Stimulated activated CD4-positive, alpha-beta T cell treated with anti-CD3 and anti-CD28 coated beads, Interleukin-1b, Interleukin-23, amount 100 ng/mL, for 1 hour (primary cell): ENCODE measurements at regions not wholly inside any gene's neighbourhood (a gene's known extent, or its start where the extent isn't known, plus 50 kb on each side); places are given as distances from the start of the nearest gene placed in this dataset.

Experiments
- DNase-seq, 2 donors: peaks; one replicate each; pipeline ENCODE4 v3.0.0-alpha.2; 2020; ENCODE audit warnings: low read depth in 2 of 2

DNA sequence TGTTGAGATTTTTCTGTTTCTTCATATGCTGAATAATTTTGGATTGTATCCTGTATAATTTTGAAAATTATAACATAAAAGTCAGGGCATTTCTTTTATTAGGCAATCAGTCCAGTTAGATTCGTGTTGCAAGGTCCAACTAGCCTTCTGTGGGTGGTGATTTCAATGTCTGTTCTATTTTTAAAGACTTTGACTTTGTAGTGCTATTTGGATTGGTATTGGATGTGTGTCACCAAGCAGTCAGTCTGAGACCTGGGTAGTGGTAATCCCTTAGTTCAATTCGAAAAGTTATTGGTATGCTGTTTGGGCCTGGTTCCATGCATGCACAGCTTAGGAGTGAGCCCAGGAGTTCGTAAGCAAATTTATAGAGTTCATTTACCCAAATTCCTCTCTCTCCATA, 82.2 kb downstream of the EPDR1 start:
- DNase-seq = no peak

DNA sequence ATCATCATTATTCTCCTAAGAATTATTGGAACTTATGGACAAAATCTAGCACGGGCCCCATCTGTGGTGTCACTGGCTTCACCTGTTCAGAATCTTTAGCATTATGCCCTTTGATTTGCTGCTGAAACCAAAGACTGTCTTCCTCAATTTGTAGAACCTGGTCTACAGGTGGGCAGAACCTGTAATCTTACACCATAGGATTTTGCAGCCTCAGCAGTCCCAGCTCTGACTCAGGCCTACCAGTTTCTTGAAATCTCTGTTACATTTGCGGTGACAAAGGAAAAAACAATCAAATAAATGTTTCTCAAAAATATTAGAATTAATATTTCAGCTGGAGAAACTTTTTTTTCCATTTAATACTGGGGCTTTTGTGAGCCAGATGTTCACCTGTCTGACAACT, 86.1 kb downstream of the EPDR1 start:
- DNase-seq = no peak

DNA sequence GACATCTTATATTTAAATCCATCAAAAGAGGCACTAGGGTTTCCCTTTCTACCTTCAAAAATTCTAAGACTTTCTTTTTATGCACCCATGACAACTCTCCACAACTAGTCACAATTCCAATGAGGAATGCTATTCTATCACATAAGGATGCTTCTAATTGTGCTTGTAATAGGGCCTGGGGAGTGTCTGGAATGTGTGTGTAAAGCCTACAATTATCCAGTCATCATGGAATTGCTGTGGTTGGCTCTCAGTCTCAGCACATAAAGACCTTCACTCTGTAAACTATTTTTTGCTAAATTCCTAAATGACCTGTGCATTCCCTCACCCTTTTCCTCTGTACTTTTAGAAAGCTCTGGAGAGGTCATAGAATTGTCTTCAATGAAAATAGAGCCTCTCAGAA, 86.7 kb downstream of the EPDR1 start:
- no peak for DNase-seq

DNA sequence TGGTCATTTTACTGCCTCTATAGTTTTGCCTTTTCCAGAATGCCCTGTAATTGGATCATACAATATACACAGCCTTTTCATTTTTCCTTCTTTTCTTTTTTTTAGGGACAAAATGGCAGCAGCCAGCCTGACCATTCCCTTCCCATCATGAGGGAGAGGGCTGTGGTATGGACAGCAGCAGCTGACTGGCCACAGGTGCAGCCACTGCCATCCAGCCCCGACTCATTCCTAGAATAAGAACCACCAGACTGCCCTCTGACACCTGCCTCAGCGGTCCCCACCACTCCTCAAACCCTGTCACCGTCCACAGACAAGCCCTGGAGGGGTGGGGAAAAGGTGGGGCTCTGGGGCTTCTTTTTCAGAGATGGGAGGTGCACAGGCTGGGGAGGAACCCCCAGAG, 92.8 kb downstream of the EPDR1 start:
- DNase-seq = no peak

DNA sequence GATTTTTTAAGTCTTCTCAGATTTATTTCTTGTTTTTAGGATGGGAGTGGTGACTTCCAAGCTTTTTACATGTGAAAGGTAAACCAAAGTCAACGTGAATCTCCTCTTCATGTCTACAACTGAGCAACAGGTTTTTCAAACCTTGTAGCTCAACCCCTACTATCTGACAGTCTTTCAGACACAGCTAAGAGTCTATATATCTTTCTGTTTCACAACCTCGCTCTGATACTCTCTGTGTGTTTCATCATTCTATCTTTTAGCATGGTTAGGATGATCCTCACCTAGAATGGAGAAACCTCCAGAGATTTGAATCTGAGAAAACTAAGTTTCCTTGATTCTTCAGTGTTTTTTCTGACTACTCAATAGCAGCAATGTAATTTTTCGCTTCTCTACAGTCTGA, 96.1 kb downstream of the EPDR1 start:
- DNase-seq = no peak

DNA sequence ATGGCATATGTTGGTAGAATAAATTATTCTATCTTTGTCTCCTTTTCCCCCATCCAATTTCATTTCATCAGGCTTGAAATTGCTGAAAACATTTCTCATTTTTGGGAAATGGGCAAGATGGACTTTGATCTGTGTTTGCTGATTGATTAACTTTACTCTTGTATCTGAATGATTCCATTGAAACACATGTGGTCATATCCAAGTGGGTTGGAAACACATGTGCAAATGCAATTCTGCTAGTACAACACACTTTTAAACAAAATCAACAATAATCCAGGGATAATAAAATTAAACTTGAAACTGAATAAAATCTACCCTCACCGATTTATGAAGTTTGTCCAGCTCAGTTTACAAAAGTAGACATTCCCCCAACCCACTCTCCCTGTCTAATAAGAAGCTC, 96.9 kb downstream of the EPDR1 start:
- DNase-seq = no peak

DNA sequence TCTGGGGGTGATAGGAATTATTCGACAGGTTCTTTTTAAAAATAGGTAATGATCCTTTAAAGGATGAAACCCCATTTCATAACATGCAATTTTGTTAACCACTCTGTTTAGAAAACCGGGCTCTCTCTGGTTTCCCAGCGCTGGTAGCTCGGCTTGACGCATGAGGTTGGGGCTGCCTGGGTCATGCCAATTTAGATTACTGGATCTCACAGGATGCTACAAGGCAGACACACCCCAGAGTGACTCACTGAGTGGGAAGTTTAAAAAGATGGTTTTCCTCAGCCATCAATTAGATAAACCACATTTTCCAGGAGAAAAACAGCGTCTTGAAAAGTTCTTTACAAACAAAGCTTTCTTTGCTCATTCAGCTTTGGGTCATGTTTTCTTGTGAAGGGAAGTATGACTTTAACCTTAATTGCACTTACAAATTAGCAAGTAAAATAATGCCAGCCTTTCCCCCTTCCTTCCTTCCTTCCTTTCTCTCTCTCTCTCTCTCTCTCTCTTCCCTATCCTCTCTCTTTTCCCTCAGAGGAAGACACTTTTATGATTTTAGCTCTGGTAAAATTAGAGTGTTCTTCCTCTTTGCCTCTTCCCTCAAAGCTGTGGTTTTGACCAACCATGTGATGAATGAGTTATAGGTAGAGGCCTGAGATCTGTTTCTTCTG, 99.8 kb downstream of the EPDR1 start:
- DNase-seq = no peak

DNA sequence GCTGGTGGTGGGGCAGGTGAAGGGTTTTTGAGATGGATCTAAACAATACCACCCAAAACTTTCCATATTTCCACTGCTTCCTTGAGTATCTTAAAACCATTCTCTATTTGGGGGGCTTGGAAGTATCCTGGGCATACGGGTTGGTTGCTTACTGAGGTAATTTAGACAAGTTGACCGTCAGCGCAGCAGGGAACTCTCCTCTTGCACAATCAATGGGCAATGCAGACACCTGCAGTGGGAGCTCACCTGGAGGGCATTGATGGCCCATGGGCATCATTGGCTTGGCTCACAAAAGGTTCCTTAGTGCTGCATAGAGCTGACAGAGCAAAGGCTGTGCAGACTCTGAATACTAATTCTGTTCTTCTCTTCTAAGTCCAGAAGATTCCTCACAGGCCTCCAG, 101.5 kb downstream of the EPDR1 start:
- no peak for DNase-seq

DNA sequence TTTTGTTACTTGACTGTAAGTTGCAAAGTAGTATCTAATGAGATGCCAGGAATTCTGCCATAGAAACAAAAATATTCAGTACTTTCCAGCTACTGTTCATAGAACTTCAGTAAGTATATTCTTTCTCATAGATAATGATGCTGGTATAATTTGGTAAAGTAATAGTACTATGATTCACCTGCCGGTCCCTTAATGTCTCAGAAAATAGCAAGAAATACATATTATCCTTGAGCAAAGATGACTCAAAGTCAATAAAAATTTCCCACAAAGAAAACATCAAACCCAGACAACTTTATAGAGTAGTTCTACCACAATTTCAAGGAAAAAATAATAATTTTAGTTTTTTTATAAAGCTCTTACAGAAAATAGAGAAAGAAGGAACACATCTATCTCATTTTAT, 105.4 kb downstream of the EPDR1 start:
- no peak for DNase-seq

DNA sequence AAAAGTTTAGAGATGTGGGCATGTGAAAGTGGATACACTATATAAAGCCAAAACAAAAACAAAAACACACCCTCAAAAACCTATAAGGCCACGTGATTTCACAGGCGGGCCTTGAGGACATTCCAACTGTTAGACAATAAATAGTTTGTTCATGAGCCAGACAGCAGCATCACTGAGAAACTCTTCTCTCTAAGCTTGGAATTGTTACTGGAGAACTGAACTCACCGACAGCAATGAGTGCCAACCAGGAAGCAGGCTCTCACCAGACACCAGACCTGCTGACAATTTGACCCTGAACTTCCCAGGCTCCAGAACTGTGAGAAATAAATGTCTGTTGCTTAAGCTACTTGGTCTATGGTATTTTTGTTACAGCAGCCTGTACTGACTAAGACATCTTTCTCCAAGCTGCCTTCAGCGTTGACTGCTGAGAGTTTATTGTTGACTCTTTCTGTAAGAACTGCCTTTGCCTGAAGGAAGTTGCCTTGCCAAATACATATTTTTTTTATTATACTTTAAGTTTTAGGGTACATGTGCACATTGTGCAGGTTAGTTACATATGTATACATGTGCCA, 107.5 kb downstream of the EPDR1 start:
- no peak for DNase-seq

DNA sequence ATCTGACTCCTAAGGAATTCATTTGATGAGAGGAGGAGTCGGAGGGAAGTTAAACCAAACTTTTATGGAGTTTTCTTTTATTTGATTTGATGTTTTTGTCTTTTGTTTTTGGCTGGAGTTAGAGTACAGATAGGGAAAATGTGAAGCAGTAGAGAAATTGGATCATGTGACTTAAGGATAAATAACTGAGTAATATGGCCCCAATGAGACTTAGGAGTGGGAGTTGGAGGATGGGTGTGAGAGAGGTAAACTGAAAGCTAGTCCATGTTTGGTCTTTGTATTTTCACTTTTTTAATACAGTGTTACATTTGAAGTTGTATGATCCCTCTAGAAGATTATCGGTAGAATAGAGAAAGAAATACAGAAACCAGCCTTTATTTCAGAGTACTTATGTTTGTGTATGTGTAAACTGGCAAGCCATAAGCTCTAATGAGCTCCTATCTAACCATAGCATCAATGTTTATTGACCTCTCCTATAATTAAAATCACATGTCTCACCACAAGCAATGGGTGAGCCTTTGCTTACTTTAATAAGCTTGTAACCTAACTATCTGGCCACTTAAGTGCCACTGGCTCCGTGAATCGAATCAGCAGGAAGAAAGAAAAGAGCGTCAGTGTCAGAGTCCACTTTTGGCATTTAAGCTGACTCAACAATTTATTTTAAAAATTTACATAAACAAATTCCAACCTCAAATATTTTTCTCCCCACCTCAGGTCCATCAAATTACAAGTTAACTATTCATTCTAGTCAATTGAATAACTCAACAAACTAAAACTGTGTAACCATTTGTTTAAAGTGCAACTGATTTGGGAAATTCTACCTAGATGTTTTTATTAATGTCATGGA, 113.8 kb downstream of the EPDR1 start:
- no peak for DNase-seq

DNA sequence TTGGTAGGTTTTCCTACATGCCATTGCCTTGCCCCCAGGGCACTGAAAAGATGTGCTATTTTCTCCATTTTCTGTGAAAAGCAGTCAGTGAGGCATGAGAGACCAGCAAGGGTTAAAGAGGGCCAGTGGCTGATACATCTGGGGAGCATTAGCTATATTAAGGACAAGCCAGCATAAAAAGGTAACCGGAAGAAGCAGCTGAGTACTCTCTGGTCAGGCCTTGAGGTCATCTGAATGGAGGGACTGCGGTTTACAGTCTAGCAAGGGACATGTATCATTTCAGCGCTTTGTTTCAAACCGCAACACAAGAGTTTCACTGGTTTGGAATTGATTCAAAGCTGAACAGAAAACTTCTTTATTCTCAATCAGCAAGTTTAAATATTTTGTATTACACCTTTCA, 120.4 kb downstream of the EPDR1 start:
- no peak for DNase-seq

DNA sequence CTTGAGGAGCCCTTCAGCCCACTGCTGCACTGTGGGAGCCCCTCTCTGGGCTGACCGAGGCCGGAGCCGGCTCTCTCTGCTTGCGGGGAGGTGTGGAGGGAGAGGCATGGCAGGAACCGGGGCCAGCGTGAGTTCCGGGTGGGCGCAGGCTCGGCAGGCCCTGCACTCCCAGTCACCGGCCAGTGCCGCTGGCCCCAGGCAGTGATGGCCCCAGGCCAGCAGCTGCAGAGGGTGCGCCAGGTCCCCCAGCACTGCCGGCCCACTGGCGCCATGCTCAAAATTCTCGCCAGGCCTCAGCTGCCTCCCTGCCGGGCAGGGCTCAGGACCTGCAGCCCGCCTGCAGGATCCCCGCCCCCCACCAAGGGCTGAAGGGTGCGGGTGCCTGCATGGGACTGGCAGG, 128.4 kb upstream of the STARD3NL start:
- no peak for DNase-seq

DNA sequence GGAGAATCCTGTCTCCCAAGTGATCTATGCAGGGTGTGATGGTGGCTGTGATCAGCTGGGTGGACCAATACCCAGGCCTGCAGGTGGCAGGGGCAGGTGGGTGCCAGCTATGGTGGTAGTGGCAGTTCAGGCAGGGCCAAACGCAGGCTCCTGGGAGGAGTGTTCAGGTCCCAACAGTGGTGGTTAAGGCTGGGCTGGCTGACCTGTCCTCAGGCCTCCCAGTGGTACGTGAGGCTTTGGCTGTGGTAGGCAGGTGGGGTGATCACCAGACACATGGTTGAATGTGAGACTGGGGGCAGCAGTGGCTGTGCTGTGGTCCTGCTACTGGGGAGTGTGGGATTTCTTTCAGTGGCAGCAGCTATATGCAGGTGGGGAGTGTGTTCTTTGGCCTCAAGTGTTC, 126.7 kb upstream of the STARD3NL start:
- no peak for DNase-seq

DNA sequence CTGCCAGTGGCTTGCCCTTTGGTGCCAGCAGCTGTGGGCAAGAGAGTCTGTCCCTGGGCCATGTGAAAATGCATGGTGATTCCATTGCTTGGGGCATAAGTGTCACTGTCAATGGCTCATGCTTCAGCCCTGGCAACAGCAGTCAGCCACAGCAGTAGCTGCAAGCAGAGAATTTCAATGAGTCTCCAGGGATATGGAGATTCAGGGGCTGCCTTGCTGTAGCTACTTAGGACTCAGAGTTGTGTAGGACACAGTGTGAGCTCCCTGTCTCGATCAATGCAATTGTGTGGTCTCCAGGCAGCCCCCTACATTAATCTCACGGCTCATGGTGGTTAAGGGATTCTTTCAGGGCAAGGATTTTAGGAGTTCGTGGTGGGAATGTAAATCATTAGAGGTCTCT, 126.3 kb upstream of the STARD3NL start:
- no peak for DNase-seq

DNA sequence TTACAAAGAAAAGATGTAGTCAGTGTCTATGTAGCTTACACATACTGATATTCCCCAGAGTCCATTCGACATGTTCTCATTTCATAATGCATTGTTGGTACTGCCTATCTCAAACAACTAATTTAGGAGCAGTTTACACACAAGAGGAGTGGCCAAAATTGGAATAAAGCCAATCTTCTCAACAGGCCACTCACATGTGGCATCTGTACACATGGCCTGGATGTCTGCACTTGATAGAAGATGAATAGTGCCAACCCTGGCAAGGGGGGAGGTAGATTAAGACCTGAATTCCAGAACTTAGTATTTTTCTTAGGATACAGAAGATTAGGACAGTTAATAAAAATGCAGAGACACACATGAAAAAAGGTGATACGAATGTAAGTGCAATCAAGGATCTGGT, 125.3 kb upstream of the STARD3NL start:
- no peak for DNase-seq

DNA sequence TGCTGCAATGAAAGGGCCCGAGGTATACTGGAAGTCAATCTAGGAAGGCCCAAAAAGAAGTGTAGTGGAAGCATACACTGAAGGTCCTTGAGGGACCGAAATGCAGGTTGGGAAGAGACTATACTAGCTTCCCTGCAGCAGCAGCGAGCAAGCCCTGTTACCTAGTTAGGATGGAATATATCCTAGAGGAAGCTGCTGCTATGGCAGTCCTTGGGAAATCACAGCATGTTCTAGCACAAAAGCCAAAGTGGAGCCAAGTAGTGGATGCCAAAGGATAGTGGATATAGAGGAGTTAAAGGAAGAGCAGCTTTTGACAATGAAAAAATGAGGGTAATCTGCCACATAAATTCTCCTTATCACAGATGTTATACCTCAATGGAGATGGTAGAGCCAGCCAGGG, 123.8 kb upstream of the STARD3NL start:
- no peak for DNase-seq

DNA sequence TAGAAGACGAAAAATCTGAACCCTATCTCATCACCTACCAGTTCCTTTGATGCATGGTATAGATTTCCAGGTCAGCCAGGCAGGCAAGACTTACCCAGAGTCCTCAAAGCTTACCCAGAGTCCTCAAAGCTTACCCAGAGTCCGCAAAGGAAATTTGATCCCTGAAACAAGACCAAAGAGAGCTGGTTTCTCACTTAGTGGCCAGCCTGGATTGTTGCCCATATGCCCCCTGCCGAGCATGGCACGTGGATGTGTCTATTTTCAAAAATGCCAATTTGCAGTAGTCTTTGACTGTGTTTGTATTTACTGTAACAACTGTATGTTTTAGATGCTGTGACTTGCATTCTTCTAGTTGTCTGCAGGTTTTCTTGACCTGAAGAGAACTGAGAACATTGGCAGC, 120.2 kb upstream of the STARD3NL start:
- no peak for DNase-seq

DNA sequence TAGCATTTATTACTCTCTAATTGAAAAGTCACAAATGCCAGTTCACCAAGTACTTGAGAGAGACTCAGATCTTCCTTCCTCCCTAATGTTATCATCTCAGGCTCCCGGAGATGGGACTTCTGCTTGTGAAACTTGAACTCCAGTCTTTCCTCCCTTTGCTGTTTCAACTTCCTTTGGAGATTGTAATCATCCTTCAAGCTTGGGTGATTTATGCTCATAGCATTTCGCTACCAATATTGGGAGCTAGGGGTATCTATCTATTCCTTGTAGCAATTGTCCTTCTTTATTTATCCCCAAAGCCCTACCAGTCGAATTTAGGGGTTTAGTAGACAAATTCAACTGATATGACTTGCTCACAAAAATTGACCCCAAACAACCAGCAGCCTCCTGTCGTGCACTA, 117.9 kb upstream of the STARD3NL start:
- DNase-seq = no peak

DNA sequence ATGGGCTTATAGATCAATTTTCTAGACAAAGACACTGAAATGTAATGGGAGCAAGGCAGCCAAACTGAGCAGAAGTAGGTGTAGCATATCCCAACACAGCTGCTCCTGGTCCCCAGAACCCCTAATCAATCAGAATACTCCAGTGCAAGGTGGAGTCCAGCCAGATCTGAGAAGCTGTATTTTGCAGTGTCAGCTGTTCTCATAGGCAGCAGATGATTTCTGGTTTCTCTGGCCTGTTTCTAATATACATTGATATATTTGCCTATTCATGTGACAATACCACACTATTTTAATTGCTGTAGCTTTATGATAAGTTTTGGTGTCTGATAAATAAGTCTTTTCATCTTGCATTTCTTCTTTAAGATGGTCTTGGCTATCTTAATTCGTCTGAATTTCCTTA, 117.4 kb upstream of the STARD3NL start:
- DNase-seq = no peak

DNA sequence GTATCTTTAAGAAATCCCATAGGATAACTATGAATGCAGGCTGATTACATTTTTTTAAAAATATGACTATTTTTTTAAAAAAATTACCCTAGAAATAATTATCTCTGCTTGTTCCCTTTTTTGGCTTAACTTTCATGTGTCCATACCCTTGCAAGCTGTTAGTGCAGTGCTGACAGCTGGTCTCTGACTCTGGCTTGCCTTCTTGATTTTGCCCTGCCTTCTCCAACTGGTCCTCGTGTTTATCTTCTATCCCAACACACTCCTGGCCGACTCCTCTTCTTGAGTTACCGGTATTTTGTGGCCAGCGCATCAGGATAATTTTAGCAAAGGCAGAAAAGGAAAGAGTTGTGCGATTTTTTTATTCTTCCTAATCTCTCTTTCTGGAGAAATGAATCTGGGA, 111.7 kb upstream of the STARD3NL start:
- DNase-seq = no peak

DNA sequence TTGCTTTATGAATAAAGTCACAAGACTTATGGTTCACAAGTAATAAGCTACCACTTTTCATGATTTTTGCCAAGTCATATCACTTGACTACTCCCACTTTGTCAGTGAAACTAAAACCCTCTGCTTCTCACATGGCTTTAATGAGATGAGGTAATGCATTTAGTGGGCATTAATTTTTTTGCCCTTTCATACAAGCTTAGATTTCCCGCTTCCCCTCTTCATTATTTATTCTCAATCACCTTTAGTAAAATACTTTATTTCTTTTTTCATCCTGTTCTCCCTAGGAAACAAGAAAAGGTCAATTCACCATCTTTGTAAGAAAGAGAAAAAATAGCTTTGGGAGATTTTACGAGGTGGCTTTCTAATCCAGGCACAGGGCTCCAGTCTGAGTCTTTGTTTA, 109.6 kb upstream of the STARD3NL start:
- DNase-seq = no peak

DNA sequence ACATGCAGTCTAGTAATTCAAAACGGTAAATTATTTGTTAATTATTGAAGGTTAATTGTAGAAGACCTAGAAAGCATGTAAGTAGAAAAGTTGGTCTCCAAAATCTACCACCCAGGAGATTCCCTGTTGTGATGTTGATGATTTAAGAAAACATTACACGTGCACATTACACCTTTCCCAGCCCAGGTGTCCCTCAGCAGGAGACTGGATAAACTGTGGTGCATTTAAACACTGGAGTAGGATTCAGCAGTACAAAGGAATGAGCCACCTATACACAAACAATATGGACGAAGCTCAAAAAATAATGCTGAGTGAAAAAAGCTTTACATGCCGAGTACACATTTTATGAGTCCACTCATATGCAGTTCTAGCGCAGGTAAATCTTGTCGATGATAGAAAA, 109.0 kb upstream of the STARD3NL start:
- no peak for DNase-seq
